ENCODE measurements at regions not wholly inside any gene's neighbourhood (a gene's known extent, or its start where the extent isn't known, plus 50 kb on each side); places are given as distances from the start of the nearest gene placed in this dataset.

GRCh38 chr15:62791694-62792093, 250.9 kb upstream of the TPM1 start:
- no peak for DNase-seq
- no peaks in the 10 kb centered on the region for H3K9me3 ChIP-seq (replicated peaks; ENCODE audit: insufficient read depth, low read length)
- H3K79me2 ChIP-seq (ENCODE audit: low read length): no peaks in the 10 kb centered on the region
- no peaks in the 10 kb centered on the region for H3K9me2 ChIP-seq (replicated peaks; ENCODE audit: insufficient read depth, low read length)
- no peak overlapping the region for H2AFZ ChIP-seq (ENCODE audit: low read length)
- H4K20me1 ChIP-seq (ENCODE audit: insufficient read depth, low read length): no peaks in the 10 kb centered on the region
- no peak for TF ChIP-seq EZH2 (optimal IDR thresholded peaks at IDR 0.05; ENCODE audit: low read depth, low read length)
- no peak for TF ChIP-seq CTCF (IDR thresholded peaks at IDR 0.05; ENCODE audit: low read length)
- TF ChIP-seq EZH2phosphoT487 (IDR thresholded peaks at IDR 0.05; ENCODE audit: low read length): no peak
- H3K4me3 ChIP-seq (ENCODE audit: low read length): no peak overlapping the region
- no peaks in the 10 kb centered on the region for H3K4me1 ChIP-seq (ENCODE audit: low read length)
- no peaks in the 10 kb centered on the region for H3K27me3 ChIP-seq (replicated peaks; ENCODE audit: insufficient read depth, low read length)
- H3F3A ChIP-seq (ENCODE audit: insufficient read depth, low read length): no peaks in the 10 kb centered on the region
- H3K36me3 ChIP-seq (replicated peaks; ENCODE audit: insufficient read depth, low read length): no peaks in the 10 kb centered on the region
- H3K9ac ChIP-seq (ENCODE audit: low read length): no peak overlapping the region
- no peak overlapping the region for H3K27ac ChIP-seq (ENCODE audit: low read length)
- no peak overlapping the region for H3K4me2 ChIP-seq (ENCODE audit: low read depth, low read length)

GRCh38 chr15:62792986-62793751, 249.4 kb upstream of the TPM1 start:
- Histone ChIP-seq H3K4me2 (ENCODE audit: low read depth, low read length) (no peak overlapping the region), H3K9ac (ENCODE audit: low read length) (no peak overlapping the region), H4K20me1 (ENCODE audit: insufficient read depth, low read length) (no peaks in the 10 kb centered on the region), H3K4me1 (ENCODE audit: low read length) (no peaks in the 10 kb centered on the region), H3K9me2 (replicated peaks; ENCODE audit: insufficient read depth, low read length) (no peaks in the 10 kb centered on the region), H2AFZ (ENCODE audit: low read length) (no peak overlapping the region), H3F3A (ENCODE audit: insufficient read depth, low read length) (no peaks in the 10 kb centered on the region), H3K27ac (ENCODE audit: low read length) (no peak overlapping the region), H3K9me3 (replicated peaks; ENCODE audit: insufficient read depth, low read length) (no peaks in the 10 kb centered on the region), H3K79me2 (ENCODE audit: low read length) (no peaks in the 10 kb centered on the region), H3K4me3 (ENCODE audit: low read length) (no peak overlapping the region), H3K36me3 (replicated peaks; ENCODE audit: insufficient read depth, low read length) (no peaks in the 10 kb centered on the region), H3K27me3 (replicated peaks; ENCODE audit: insufficient read depth, low read length) (no peaks in the 10 kb centered on the region)
- no peak for TF ChIP-seq EZH2phosphoT487 (IDR thresholded peaks at IDR 0.05; ENCODE audit: low read length)
- TF ChIP-seq CTCF (IDR thresholded peaks at IDR 0.05; ENCODE audit: low read length): no peak
- no peak for TF ChIP-seq EZH2 (optimal IDR thresholded peaks at IDR 0.05; ENCODE audit: low read depth, low read length)
- no peak for DNase-seq

GRCh38 chr15:62793752-62794144, 248.8 kb upstream of the TPM1 start:
- Histone ChIP-seq H3K27ac (ENCODE audit: low read length) (no peak overlapping the region), H3K79me2 (ENCODE audit: low read length) (no peaks in the 10 kb centered on the region), H3K9me2 (replicated peaks; ENCODE audit: insufficient read depth, low read length) (no peaks in the 10 kb centered on the region), H2AFZ (ENCODE audit: low read length) (no peak overlapping the region), H3K36me3 (replicated peaks; ENCODE audit: insufficient read depth, low read length) (no peaks in the 10 kb centered on the region), H3F3A (ENCODE audit: insufficient read depth, low read length) (no peaks in the 10 kb centered on the region), H3K4me1 (ENCODE audit: low read length) (no peaks in the 10 kb centered on the region), H3K27me3 (replicated peaks; ENCODE audit: insufficient read depth, low read length) (no peaks in the 10 kb centered on the region), H3K4me3 (ENCODE audit: low read length) (no peak overlapping the region), H3K9ac (ENCODE audit: low read length) (no peak overlapping the region), H3K4me2 (ENCODE audit: low read depth, low read length) (no peak overlapping the region), H4K20me1 (ENCODE audit: insufficient read depth, low read length) (no peaks in the 10 kb centered on the region), H3K9me3 (replicated peaks; ENCODE audit: insufficient read depth, low read length) (no peaks in the 10 kb centered on the region)
- no peak for DNase-seq
- TF ChIP-seq CTCF (IDR thresholded peaks at IDR 0.05; ENCODE audit: low read length) (no peak), EZH2 (optimal IDR thresholded peaks at IDR 0.05; ENCODE audit: low read depth, low read length) (no peak), EZH2phosphoT487 (IDR thresholded peaks at IDR 0.05; ENCODE audit: low read length) (no peak)

All from MM.1S (cell line).